ENCODE measurements at regions not wholly inside any gene's neighbourhood (a gene's known extent, or its start where the extent isn't known, plus 50 kb on each side); places are given as distances from the start of the nearest gene placed in this dataset.

- TF ChIP-seq POLR2A (IDR thresholded peaks at IDR 0.05) (no peak), CTCF (IDR thresholded peaks at IDR 0.05) (no peak)
Measured at GRCh38 chr22:34334893-34335292, 414.6 kb upstream of the LARGE1 start.

Data from ovary (tissue), 3 donors.